ENCODE measurements at regions not wholly inside any gene's neighbourhood (a gene's known extent, or its start where the extent isn't known, plus 50 kb on each side); places are given as distances from the start of the nearest gene placed in this dataset.

- H3K27ac ChIP-seq: no peak overlapping the region
- intact Hi-C loops (cut with DNase I; ENCODE audit: low total_unique reads): loop anchor here (10.0 kb wide), 1 partner anchor 844 kb away; no protein-coding TSS in a partner anchor
- TF ChIP-seq POLR2A (IDR thresholded peaks at IDR 0.05) (no peak), CTCF (IDR thresholded peaks at IDR 0.05) (no peak)
- H3K9me3 ChIP-seq: no peaks in the 10 kb centered on the region
- no peaks in the 10 kb centered on the region for H3K4me1 ChIP-seq
- H3K27me3 ChIP-seq: no peaks in the 10 kb centered on the region
- no peak overlapping the region for H3K4me3 ChIP-seq
- 67 to 82% methylated on average over 7 of the region's 7 CpGs for WGBS, 2 donors
- DNase-seq: no peak
- no peaks in the 10 kb centered on the region for H3K36me3 ChIP-seq (ENCODE audit: low read depth, missing control alignments)
Observed at GRCh38 chr10:2051108-2051507, 313.8 kb upstream of the ADARB2 start.

GRCh38 chr10:2049560-2049959 is 312.2 kb upstream of the ADARB2 start:
- intact Hi-C loops (cut with DNase I; ENCODE audit: low total_unique reads): no loop called here
- H3K4me1 ChIP-seq: no peaks in the 10 kb centered on the region
- no peak overlapping the region for H3K4me3 ChIP-seq
- no peak overlapping the region for H3K27ac ChIP-seq
- TF ChIP-seq POLR2A (IDR thresholded peaks at IDR 0.05) (no peak), CTCF (IDR thresholded peaks at IDR 0.05) (no peak)
- no peaks in the 10 kb centered on the region for H3K9me3 ChIP-seq
- H3K36me3 ChIP-seq (ENCODE audit: low read depth, missing control alignments): no peaks in the 10 kb centered on the region
- DNase-seq: no peak
- no peaks in the 10 kb centered on the region for H3K27me3 ChIP-seq

GRCh38 chr10:2048337-2048973 is 311.1 kb upstream of the ADARB2 start:
- Histone ChIP-seq H3K27me3 (no peaks in the 10 kb centered on the region), H3K4me1 (no peaks in the 10 kb centered on the region), H3K4me3 (no peak overlapping the region), H3K27ac (no peak overlapping the region), H3K9me3 (no peaks in the 10 kb centered on the region), H3K36me3 (ENCODE audit: low read depth, missing control alignments) (no peaks in the 10 kb centered on the region)
- DNase-seq: no peak
- WGBS, 2 donors: 56 to 60% methylated on average over 5 of the region's 5 CpGs
- TF ChIP-seq POLR2A (IDR thresholded peaks at IDR 0.05): no peak
- TF ChIP-seq CTCF (IDR thresholded peaks at IDR 0.05): no peak
- intact Hi-C loops (cut with DNase I; ENCODE audit: low total_unique reads): no loop called here

GRCh38 chr10:2047679-2048078 is 310.4 kb upstream of the ADARB2 start:
- no peaks in the 10 kb centered on the region for H3K36me3 ChIP-seq (ENCODE audit: low read depth, missing control alignments)
- H3K9me3 ChIP-seq: no peaks in the 10 kb centered on the region
- H3K4me1 ChIP-seq: no peaks in the 10 kb centered on the region
- no peak for TF ChIP-seq CTCF (IDR thresholded peaks at IDR 0.05)
- no peak for TF ChIP-seq POLR2A (IDR thresholded peaks at IDR 0.05)
- intact Hi-C loops (cut with DNase I; ENCODE audit: low total_unique reads): no loop called here
- H3K27ac ChIP-seq: no peak overlapping the region
- 70 to 73% methylated on average over 3 of the region's 3 CpGs for WGBS, 2 donors
- DNase-seq: no peak
- H3K27me3 ChIP-seq: no peaks in the 10 kb centered on the region
- H3K4me3 ChIP-seq: no peak overlapping the region

- H3K4me1 ChIP-seq: no peaks in the 10 kb centered on the region
- intact Hi-C loops (cut with DNase I; ENCODE audit: low total_unique reads): no loop called here
- H3K9me3 ChIP-seq: no peaks in the 10 kb centered on the region
- no peaks in the 10 kb centered on the region for H3K36me3 ChIP-seq (ENCODE audit: low read depth, missing control alignments)
- no peak for TF ChIP-seq CTCF (IDR thresholded peaks at IDR 0.05)
- TF ChIP-seq POLR2A (IDR thresholded peaks at IDR 0.05): no peak
- H3K4me3 ChIP-seq: no peak overlapping the region
- 49 to 75% methylated on average over 8 of the region's 8 CpGs for WGBS, 2 donors
- no peak for DNase-seq
- no peaks in the 10 kb centered on the region for H3K27me3 ChIP-seq
- H3K27ac ChIP-seq: no peak overlapping the region
Observed at GRCh38 chr10:2043379-2043778, 306.1 kb upstream of the ADARB2 start.
